Activated CD4-positive, alpha-beta memory T cell treated with anti-CD3 and anti-CD28 coated beads for 36 hours (primary cell): ENCODE measurements at regions not wholly inside any gene's neighbourhood (a gene's known extent, or its start where the extent isn't known, plus 50 kb on each side); places are given as distances from the start of the nearest gene placed in this dataset.

Experiments
- CTCF ChIA-PET: fragments of 350-600 bp; sonication (Branson Sonifier 250); formaldehyde crosslinking; loops from one replicate; lab custom pipeline; 2021; ENCODE audit warnings: antibody characterized with exemption, inconsistent platforms; lab: Charles Lee
- POLR2A ChIA-PET: fragments of 350-600 bp; sonication (Branson Sonifier 250); formaldehyde crosslinking; loops from one replicate; lab custom pipeline; 2021; ENCODE audit warnings: antibody characterized with exemption; lab: Charles Lee
- DNase-seq: peaks from one replicate; pipeline ENCODE4 v3.0.0-alpha.2; 2020
- H3K27ac Mint-ChIP-seq: one replicate; pipeline ENCODE4 v1.8.0; 2021; ENCODE audit warnings: mixed read lengths
- H3K27me3 Mint-ChIP-seq: one replicate; pipeline ENCODE4 v1.8.0; 2021; ENCODE audit warnings: mixed read lengths
- H3K36me3 Mint-ChIP-seq: one replicate; pipeline ENCODE4 v1.8.0; 2021; ENCODE audit warnings: mixed read lengths
- H3K4me1 Mint-ChIP-seq: one replicate; pipeline ENCODE4 v1.8.0; 2021; ENCODE audit warnings: low read depth, mixed read lengths
- H3K4me3 Mint-ChIP-seq: one replicate; pipeline ENCODE4 v1.8.0; 2021; ENCODE audit warnings: mild to moderate bottlenecking, mixed read lengths
- H3K9me3 Mint-ChIP-seq: one replicate; pipeline ENCODE4 v1.8.0; 2021; ENCODE audit warnings: mixed read lengths
- intact Hi-C: fragments of 100-400 bp; cut with micrococcal nuclease; formaldehyde crosslinking; loops from one replicate; pipeline ENCODE4 v1.15.1; 2023

GRCh38 chrX:12011075-12011474 lies 127.2 kb upstream of the FRMPD4 start:
- H3K27me3 Mint-ChIP-seq: no peaks in the 10 kb centered on the region
- ChIA-PET POLR2A (no interaction called here), CTCF (no interaction called here)
- no peak overlapping the region for H3K4me3 Mint-ChIP-seq
- intact Hi-C loops: no loop called here
- H3K27ac Mint-ChIP-seq: no peak overlapping the region
- no peak for DNase-seq
- no peaks in the 10 kb centered on the region for H3K9me3 Mint-ChIP-seq
- H3K36me3 Mint-ChIP-seq: no peaks in the 10 kb centered on the region
- no peaks in the 10 kb centered on the region for H3K4me1 Mint-ChIP-seq

- H3K9me3 Mint-ChIP-seq: no peaks in the 10 kb centered on the region
- POLR2A ChIA-PET: no interaction called here
- H3K27me3 Mint-ChIP-seq: no peaks in the 10 kb centered on the region
Measured at GRCh38 chrX:12013211-12013618, 125.1 kb upstream of the FRMPD4 start.

GRCh38 chrX:12021698-12022097 lies 116.6 kb upstream of the FRMPD4 start:
- no peak for DNase-seq
- Mint-ChIP-seq H3K27me3 (no peaks in the 10 kb centered on the region), H3K9me3 (no peaks in the 10 kb centered on the region), H3K27ac (no peak overlapping the region), H3K36me3 (no peaks in the 10 kb centered on the region), H3K4me1 (no peaks in the 10 kb centered on the region), H3K4me3 (no peak overlapping the region)
- intact Hi-C loops: no loop called here
- POLR2A ChIA-PET: no interaction called here
- CTCF ChIA-PET: no interaction called here

More at GRCh38 chrX:12013211-12013618, 125.1 kb upstream of the FRMPD4 start:
- CTCF ChIA-PET: no interaction called here
- no peaks in the 10 kb centered on the region for H3K4me1 Mint-ChIP-seq
- H3K4me3 Mint-ChIP-seq: no peak overlapping the region
- no peak overlapping the region for H3K27ac Mint-ChIP-seq
- DNase-seq: no peak
- H3K36me3 Mint-ChIP-seq: no peaks in the 10 kb centered on the region
- intact Hi-C loops: no loop called here

- ChIA-PET POLR2A (no interaction called here), CTCF (no interaction called here)
- H3K4me1 Mint-ChIP-seq: no peaks in the 10 kb centered on the region
- H3K4me3 Mint-ChIP-seq: no peak overlapping the region
- H3K36me3 Mint-ChIP-seq: no peaks in the 10 kb centered on the region
- H3K27ac Mint-ChIP-seq: no peak overlapping the region
- DNase-seq: no peak
- H3K27me3 Mint-ChIP-seq: peaks cover 2% of the 10 kb centered on the region
- H3K9me3 Mint-ChIP-seq: no peaks in the 10 kb centered on the region
- intact Hi-C loops: no loop called here
Measured at GRCh38 chrX:12026481-12026880, 111.8 kb upstream of the FRMPD4 start.

GRCh38 chrX:12032082-12032481 lies 106.2 kb upstream of the FRMPD4 start:
- H3K4me1 Mint-ChIP-seq: no peaks in the 10 kb centered on the region
- H3K4me3 Mint-ChIP-seq: no peak overlapping the region
- intact Hi-C loops: no loop called here
- CTCF ChIA-PET: no interaction called here
- no peaks in the 10 kb centered on the region for H3K36me3 Mint-ChIP-seq
- H3K9me3 Mint-ChIP-seq: no peaks in the 10 kb centered on the region
- POLR2A ChIA-PET: no interaction called here
- H3K27ac Mint-ChIP-seq: no peak overlapping the region
- H3K27me3 Mint-ChIP-seq: peaks cover 2% of the 10 kb centered on the region
- DNase-seq: no peak

- CTCF ChIA-PET: no interaction called here
- H3K4me1 Mint-ChIP-seq: no peaks in the 10 kb centered on the region
Measured at GRCh38 chrX:12034741-12035140, 103.5 kb upstream of the FRMPD4 start.

GRCh38 chrX:12042615-12043014 lies 95.7 kb upstream of the FRMPD4 start:
- Mint-ChIP-seq H3K27me3 (no peaks in the 10 kb centered on the region), H3K4me1 (no peaks in the 10 kb centered on the region), H3K4me3 (no peak overlapping the region), H3K27ac (no peak overlapping the region), H3K36me3 (no peaks in the 10 kb centered on the region), H3K9me3 (no peaks in the 10 kb centered on the region)
- intact Hi-C loops: no loop called here
- CTCF ChIA-PET: interaction anchor here (0.6 kb wide), 1 partner anchor 1464 kb away, joined by 3 read pairs; no protein-coding TSS in a partner anchor
- POLR2A ChIA-PET: no interaction called here
- DNase-seq: no peak

More at GRCh38 chrX:12034741-12035140, 103.5 kb upstream of the FRMPD4 start:
- H3K36me3 Mint-ChIP-seq: no peaks in the 10 kb centered on the region
- intact Hi-C loops: no loop called here
- H3K9me3 Mint-ChIP-seq: no peaks in the 10 kb centered on the region
- POLR2A ChIA-PET: no interaction called here
- H3K27me3 Mint-ChIP-seq: peaks cover 2% of the 10 kb centered on the region
- DNase-seq: no peak
- H3K27ac Mint-ChIP-seq: no peak overlapping the region
- no peak overlapping the region for H3K4me3 Mint-ChIP-seq

GRCh38 chrX:12052109-12052508 lies 86.2 kb upstream of the FRMPD4 start:
- H3K4me3 Mint-ChIP-seq: no peak overlapping the region
- POLR2A ChIA-PET: no interaction called here
- intact Hi-C loops: no loop called here
- no peaks in the 10 kb centered on the region for H3K4me1 Mint-ChIP-seq
- H3K27me3 Mint-ChIP-seq: no peaks in the 10 kb centered on the region
- H3K9me3 Mint-ChIP-seq: no peaks in the 10 kb centered on the region
- no peaks in the 10 kb centered on the region for H3K36me3 Mint-ChIP-seq
- H3K27ac Mint-ChIP-seq: no peak overlapping the region
- DNase-seq: no peak
- CTCF ChIA-PET: no interaction called here

GRCh38 chrX:12058087-12058486 lies 80.2 kb upstream of the FRMPD4 start:
- CTCF ChIA-PET: no interaction called here

GRCh38 chrX:12060489-12061260 lies 77.6 kb upstream of the FRMPD4 start:
- Mint-ChIP-seq H3K27ac (no peak overlapping the region), H3K4me3 (no peak overlapping the region), H3K27me3 (no peaks in the 10 kb centered on the region), H3K4me1 (no peaks in the 10 kb centered on the region), H3K9me3 (no peaks in the 10 kb centered on the region), H3K36me3 (no peaks in the 10 kb centered on the region)
- DNase-seq: no peak
- intact Hi-C loops: no loop called here
- ChIA-PET CTCF (no interaction called here), POLR2A (no interaction called here)

More at GRCh38 chrX:12058087-12058486, 80.2 kb upstream of the FRMPD4 start:
- Mint-ChIP-seq H3K27ac (no peak overlapping the region), H3K36me3 (no peaks in the 10 kb centered on the region), H3K27me3 (no peaks in the 10 kb centered on the region), H3K9me3 (no peaks in the 10 kb centered on the region), H3K4me3 (no peak overlapping the region), H3K4me1 (no peaks in the 10 kb centered on the region)
- intact Hi-C loops: no loop called here
- no peak for DNase-seq
- POLR2A ChIA-PET: no interaction called here

GRCh38 chrX:12065251-12065650 lies 73.0 kb upstream of the FRMPD4 start:
- H3K36me3 Mint-ChIP-seq: no peaks in the 10 kb centered on the region
- no peak for DNase-seq
- peaks cover 6% of the 10 kb centered on the region for H3K27me3 Mint-ChIP-seq
- H3K9me3 Mint-ChIP-seq: no peaks in the 10 kb centered on the region
- no peak overlapping the region for H3K27ac Mint-ChIP-seq
- CTCF ChIA-PET: no interaction called here
- H3K4me3 Mint-ChIP-seq: no peak overlapping the region
- no peaks in the 10 kb centered on the region for H3K4me1 Mint-ChIP-seq
- POLR2A ChIA-PET: no interaction called here
- intact Hi-C loops: no loop called here

GRCh38 chrX:12076046-12076445 lies 62.2 kb upstream of the FRMPD4 start:
- DNase-seq: no peak
- CTCF ChIA-PET: no interaction called here
- H3K36me3 Mint-ChIP-seq: no peaks in the 10 kb centered on the region

GRCh38 chrX:12080265-12080664 lies 58.0 kb upstream of the FRMPD4 start:
- Mint-ChIP-seq H3K4me3 (no peak overlapping the region), H3K4me1 (no peaks in the 10 kb centered on the region), H3K27ac (no peak overlapping the region), H3K9me3 (no peaks in the 10 kb centered on the region), H3K36me3 (no peaks in the 10 kb centered on the region), H3K27me3 (peaks cover 2% of the 10 kb centered on the region)
- CTCF ChIA-PET: interaction anchor here (0.9 kb wide), 1 partner anchor 622 kb away, joined by 3 read pairs; no protein-coding TSS in a partner anchor
- intact Hi-C loops: no loop called here
- POLR2A ChIA-PET: no interaction called here
- DNase-seq: no peak

More at GRCh38 chrX:12076046-12076445, 62.2 kb upstream of the FRMPD4 start:
- intact Hi-C loops: no loop called here
- POLR2A ChIA-PET: no interaction called here
- Mint-ChIP-seq H3K4me3 (no peak overlapping the region), H3K9me3 (no peaks in the 10 kb centered on the region), H3K4me1 (no peaks in the 10 kb centered on the region), H3K27ac (no peak overlapping the region), H3K27me3 (peaks cover 2% of the 10 kb centered on the region)
